Chondrocyte (in vitro differentiated cells): ENCODE measurements at regions not wholly inside any gene's neighbourhood (a gene's known extent, or its start where the extent isn't known, plus 50 kb on each side); places are given as distances from the start of the nearest gene placed in this dataset.
A peak's percentile ranks its signal among the peaks of the same experiment; 100 is the strongest.

ENCODE experiments used
- DNase-seq: peaks from one replicate; pipeline ENCODE4 v3.0.0; 2021; ENCODE audit warnings: mixed read lengths, low spot score
- H3K27ac Mint-ChIP-seq: one replicate; pipeline ENCODE4 v1.8.0; 2021; ENCODE audit warnings: mild to moderate bottlenecking, moderate library complexity, mixed read lengths; ENCODE audit not compliant: unreplicated experiment
- H3K27me3 Mint-ChIP-seq: 2 replicates; pipeline ENCODE4 v1.8.0; 2021; ENCODE audit warnings: low read depth, mixed read lengths
- H3K36me3 Mint-ChIP-seq: 2 replicates; pipeline ENCODE4 v1.8.0; 2021; ENCODE audit warnings: low read depth, mixed read lengths
- H3K4me1 Mint-ChIP-seq: 2 replicates; pipeline ENCODE4 v1.8.0; 2021; ENCODE audit warnings: low read depth, mild to moderate bottlenecking, mixed read lengths
- H3K4me3 Mint-ChIP-seq: one replicate; pipeline ENCODE4 v1.8.0; 2021; ENCODE audit warnings: mild to moderate bottlenecking, moderate library complexity, mixed read lengths; ENCODE audit not compliant: unreplicated experiment
- H3K9me3 Mint-ChIP-seq: 2 replicates; pipeline ENCODE4 v1.8.0; 2021; ENCODE audit warnings: low read depth, mixed read lengths
- TF ChIP-seq, protein P1 (sequence below): fragments of 200-600 bp; sonication (generic); IDR thresholded peaks from 2 replicates; pipeline ENCODE4 v1.5.0; 2021; ENCODE audit warnings: antibody characterized with exemption, mild to moderate bottlenecking, moderate library complexity

DNA sequence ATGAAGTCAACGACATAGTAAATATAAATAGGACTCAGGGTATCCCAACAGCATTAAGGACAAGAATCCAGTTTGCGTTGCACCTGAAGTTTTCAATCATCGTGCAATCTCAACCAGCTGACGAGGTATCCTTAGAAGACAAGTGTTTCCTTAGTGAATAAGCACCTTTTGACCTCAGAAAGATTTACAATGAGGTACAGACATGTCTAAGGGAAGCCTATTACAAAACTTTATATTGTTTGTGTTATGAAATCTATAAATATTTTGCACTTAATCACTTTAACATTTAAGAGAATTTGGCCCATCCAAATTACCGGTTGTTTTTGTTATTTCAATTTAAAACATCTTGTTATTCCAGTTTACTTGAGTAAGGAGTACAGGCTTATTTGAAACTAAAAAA is 64.9 kb upstream of the PRICKLE2 start:
- Mint-ChIP-seq H3K4me1 (peaks cover 26% of the 10 kb centered on the region), H3K27ac (no peak overlapping the region), H3K4me3 (no peak overlapping the region), H3K9me3 (no peaks in the 10 kb centered on the region), H3K27me3 (no peaks in the 10 kb centered on the region), H3K36me3 (no peaks in the 10 kb centered on the region)
- DNase-seq, result no peak
- TF ChIP-seq, protein P1, sequence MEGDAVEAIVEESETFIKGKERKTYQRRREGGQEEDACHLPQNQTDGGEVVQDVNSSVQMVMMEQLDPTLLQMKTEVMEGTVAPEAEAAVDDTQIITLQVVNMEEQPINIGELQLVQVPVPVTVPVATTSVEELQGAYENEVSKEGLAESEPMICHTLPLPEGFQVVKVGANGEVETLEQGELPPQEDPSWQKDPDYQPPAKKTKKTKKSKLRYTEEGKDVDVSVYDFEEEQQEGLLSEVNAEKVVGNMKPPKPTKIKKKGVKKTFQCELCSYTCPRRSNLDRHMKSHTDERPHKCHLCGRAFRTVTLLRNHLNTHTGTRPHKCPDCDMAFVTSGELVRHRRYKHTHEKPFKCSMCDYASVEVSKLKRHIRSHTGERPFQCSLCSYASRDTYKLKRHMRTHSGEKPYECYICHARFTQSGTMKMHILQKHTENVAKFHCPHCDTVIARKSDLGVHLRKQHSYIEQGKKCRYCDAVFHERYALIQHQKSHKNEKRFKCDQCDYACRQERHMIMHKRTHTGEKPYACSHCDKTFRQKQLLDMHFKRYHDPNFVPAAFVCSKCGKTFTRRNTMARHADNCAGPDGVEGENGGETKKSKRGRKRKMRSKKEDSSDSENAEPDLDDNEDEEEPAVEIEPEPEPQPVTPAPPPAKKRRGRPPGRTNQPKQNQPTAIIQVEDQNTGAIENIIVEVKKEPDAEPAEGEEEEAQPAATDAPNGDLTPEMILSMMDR, result no peak

GRCh38 chr3:64289622-64290021 is 64.4 kb upstream of the PRICKLE2 start:
- H3K4me1 Mint-ChIP-seq, result peaks cover 21% of the 10 kb centered on the region
- TF ChIP-seq, protein P1, result no peak
- no peaks in the 10 kb centered on the region for H3K9me3 Mint-ChIP-seq
- no peaks in the 10 kb centered on the region for H3K27me3 Mint-ChIP-seq
- no peak for DNase-seq
- no peak overlapping the region for H3K4me3 Mint-ChIP-seq
- no peak overlapping the region for H3K27ac Mint-ChIP-seq
- no peaks in the 10 kb centered on the region for H3K36me3 Mint-ChIP-seq

DNA sequence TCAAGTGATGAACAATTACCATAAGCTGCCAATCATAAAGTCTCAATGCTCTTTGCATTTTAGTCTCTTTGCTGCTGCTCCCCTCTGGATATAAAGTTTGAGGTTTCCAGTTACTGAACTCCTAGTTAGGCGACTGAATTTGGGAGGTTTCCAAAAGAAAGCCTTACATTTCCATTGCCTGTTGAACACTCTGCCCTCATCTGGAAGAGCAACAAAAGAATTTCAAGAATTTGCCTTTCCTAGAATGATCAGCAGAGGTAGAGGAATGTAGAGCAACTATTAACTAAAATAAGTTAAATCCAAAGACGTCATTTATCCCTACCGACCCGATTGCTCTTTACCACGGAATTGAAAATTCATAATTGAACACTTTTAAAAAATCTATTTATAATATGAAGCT is 53.4 kb upstream of the PRICKLE2 start:
- Mint-ChIP-seq H3K27me3 (no peaks in the 10 kb centered on the region), H3K9me3 (peaks cover 2% of the 10 kb centered on the region), H3K27ac (no peak overlapping the region), H3K4me3 (no peak overlapping the region), H3K36me3 (no peaks in the 10 kb centered on the region), H3K4me1 (peaks cover 31% of the 10 kb centered on the region)
- TF ChIP-seq, protein P1, result peak; percentile 51
- DNase-seq, result no peak

GRCh38 chr3:64276131-64276530 is 50.9 kb upstream of the PRICKLE2 start:
- TF ChIP-seq, protein P1, result no peak
- peaks cover 5% of the 10 kb centered on the region for H3K9me3 Mint-ChIP-seq
- no peaks in the 10 kb centered on the region for H3K27me3 Mint-ChIP-seq
- peaks cover 2% of the 10 kb centered on the region for H3K36me3 Mint-ChIP-seq
- no peak overlapping the region for H3K4me3 Mint-ChIP-seq
- H3K27ac Mint-ChIP-seq, result no peak overlapping the region
- no peak for DNase-seq
- H3K4me1 Mint-ChIP-seq, result peaks cover 26% of the 10 kb centered on the region
